Activated naive CD8-positive, alpha-beta T cell treated with anti-CD3 and anti-CD28 coated beads, Interleukin-2, amount 50 U/mL, for 24 hours (primary cell): ENCODE measurements at regions not wholly inside any gene's neighbourhood (a gene's known extent, or its start where the extent isn't known, plus 50 kb on each side); places are given as distances from the start of the nearest gene placed in this dataset.
"Not testable (repeated sequence)": the region's sequence is repeated elsewhere in the genome, so short reads cannot be mapped to it uniquely, and the experiment has no call there.

Source experiments
- ATAC-seq: fragments of 150-1000 bp; cut with Tn5 transposase; one replicate; pipeline ENCODE4 v1.10.0; 2021
- DNase-seq: peaks from one replicate; pipeline ENCODE4 v3.0.0; 2021
- H3K27ac Mint-ChIP-seq: one replicate; pipeline ENCODE4 v1.8.0; 2021; ENCODE audit warnings: mild to moderate bottlenecking, mixed read lengths
- H3K27me3 Mint-ChIP-seq: one replicate; pipeline ENCODE4 v1.8.0; 2021; ENCODE audit warnings: mixed read lengths
- H3K36me3 Mint-ChIP-seq: one replicate; pipeline ENCODE4 v1.8.0; 2021; ENCODE audit warnings: low read depth, mixed read lengths
- H3K4me1 Mint-ChIP-seq: one replicate; pipeline ENCODE4 v1.8.0; 2021; ENCODE audit warnings: mixed read lengths
- H3K4me3 Mint-ChIP-seq: one replicate; pipeline ENCODE4 v1.8.0; 2021; ENCODE audit warnings: mild to moderate bottlenecking, moderate library complexity, mixed read lengths
- H3K9me3 Mint-ChIP-seq: one replicate; pipeline ENCODE4 v1.8.0; 2021; ENCODE audit warnings: mixed read lengths

DNA sequence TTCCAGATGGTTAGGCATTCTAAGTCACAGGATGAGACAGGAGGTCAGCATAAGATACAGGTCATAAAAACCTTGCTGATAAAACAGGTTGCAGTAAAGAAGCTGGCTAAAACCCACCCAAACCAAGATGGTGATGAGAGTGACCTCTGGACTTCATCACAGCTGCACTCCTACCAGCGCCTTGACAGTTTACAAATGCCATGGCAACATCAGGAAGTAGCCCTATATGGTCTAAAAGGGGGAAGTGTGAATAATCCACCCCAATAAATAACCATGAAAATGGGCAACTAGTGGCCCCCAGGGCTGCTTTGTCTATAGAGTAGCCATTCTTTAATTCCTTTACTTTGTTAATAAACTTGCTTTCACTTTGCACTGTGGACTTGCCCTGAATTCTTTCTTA lies 1448.4 kb downstream of the KCNT2 start:
- not testable (repeated sequence) for H3K36me3 Mint-ChIP-seq, H3K4me3 Mint-ChIP-seq, H3K4me1 Mint-ChIP-seq, ATAC-seq, DNase-seq, H3K27me3 Mint-ChIP-seq, H3K27ac Mint-ChIP-seq, H3K9me3 Mint-ChIP-seq

DNA sequence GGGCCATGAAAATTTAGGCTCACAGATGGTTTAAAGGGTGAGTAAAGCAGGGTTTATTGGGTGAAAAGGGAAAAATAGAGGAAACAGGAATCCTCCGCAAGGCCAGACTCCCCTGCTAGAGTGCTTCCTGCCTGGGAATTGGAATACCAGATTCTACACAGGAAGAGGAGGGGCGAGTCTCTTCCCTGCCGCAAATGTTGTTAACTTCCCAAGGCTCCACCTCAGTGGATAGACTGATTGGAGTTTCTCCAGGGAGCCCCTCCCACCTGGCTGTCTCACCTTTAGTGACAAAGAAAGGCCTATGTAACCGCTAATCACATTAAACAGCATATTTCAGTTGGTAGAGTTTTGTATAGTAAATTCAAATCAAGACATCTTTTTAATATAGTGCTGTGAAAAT lies 1450.1 kb downstream of the KCNT2 start:
- no peak for DNase-seq
- H3K36me3 Mint-ChIP-seq = no peaks in the 10 kb centered on the region
- no peaks in the 10 kb centered on the region for H3K9me3 Mint-ChIP-seq
- no peak for ATAC-seq
- H3K4me1 Mint-ChIP-seq = no peaks in the 10 kb centered on the region
- no peaks in the 10 kb centered on the region for H3K27me3 Mint-ChIP-seq
- no peak overlapping the region for H3K27ac Mint-ChIP-seq
- H3K4me3 Mint-ChIP-seq = no peak overlapping the region

DNA sequence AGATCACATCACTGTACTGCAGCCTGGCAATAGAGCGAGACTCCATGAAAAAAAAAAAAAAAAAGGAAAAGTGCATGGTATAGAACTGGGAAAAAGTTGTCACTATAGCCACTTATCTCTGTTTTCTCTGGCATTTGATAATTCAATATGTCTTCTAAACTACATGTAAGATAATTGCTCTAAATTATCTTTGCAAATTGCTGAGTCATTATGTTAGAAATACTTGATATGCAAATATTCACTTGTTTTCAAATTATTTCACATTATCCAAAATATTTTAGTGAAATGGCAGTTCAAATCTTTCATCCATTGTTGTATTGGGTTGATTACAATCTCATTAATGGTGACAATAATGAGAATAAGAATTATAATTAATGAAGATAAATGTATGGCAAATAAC lies 1455.1 kb downstream of the KCNT2 start:
- H3K36me3 Mint-ChIP-seq = no peaks in the 10 kb centered on the region
- DNase-seq = no peak
- no peak for ATAC-seq
- H3K27ac Mint-ChIP-seq = no peak overlapping the region
- H3K4me1 Mint-ChIP-seq = no peaks in the 10 kb centered on the region
- no peaks in the 10 kb centered on the region for H3K27me3 Mint-ChIP-seq
- H3K9me3 Mint-ChIP-seq = no peaks in the 10 kb centered on the region
- H3K4me3 Mint-ChIP-seq = no peak overlapping the region

DNA sequence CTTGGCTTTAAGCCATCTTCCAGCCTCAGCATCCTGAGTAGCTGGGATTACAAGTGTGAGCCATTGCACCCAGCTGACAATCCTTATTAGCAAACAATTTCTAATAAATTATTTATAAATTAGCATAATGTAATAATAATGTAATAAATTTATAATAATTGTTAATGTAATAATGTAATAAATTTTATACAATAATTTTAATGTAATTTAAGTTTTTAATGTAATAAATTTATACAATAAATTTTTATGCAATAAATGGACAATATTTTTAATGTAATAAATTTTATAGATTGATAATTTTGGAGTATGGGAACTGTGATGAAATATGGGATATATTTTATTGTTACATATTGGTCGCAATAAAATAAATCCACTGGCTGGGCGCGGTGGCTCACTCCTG lies 1457.5 kb downstream of the KCNT2 start:
- H3K27ac Mint-ChIP-seq = no peak overlapping the region
- H3K9me3 Mint-ChIP-seq = no peaks in the 10 kb centered on the region
- no peak overlapping the region for H3K4me3 Mint-ChIP-seq
- H3K4me1 Mint-ChIP-seq = no peaks in the 10 kb centered on the region
- DNase-seq = no peak
- no peak for ATAC-seq
- no peaks in the 10 kb centered on the region for H3K36me3 Mint-ChIP-seq
- no peaks in the 10 kb centered on the region for H3K27me3 Mint-ChIP-seq

DNA sequence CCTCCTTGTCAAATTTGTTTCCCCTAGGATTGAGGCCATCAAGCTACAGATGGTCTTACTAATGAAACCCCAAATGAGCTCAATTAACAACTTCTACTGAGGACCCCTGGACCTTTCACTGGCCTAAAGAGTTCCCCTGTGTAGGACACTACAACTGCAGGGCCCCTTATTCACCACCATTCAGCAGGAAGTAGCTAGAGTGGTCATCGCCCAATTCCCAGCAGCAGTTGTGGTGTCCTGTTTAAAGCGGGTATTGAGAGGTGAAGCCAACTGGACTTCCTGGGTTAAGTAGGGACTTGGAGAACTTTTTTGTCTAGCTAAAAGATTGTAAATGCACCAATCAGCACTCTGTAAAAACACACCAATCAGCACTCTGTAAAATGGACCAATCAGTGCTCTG lies 1466.9 kb downstream of the KCNT2 start:
- Mint-ChIP-seq H3K27ac (no peak overlapping the region), H3K27me3 (no peaks in the 10 kb centered on the region), H3K4me1 (no peaks in the 10 kb centered on the region), H3K36me3 (no peaks in the 10 kb centered on the region), H3K4me3 (no peak overlapping the region), H3K9me3 (peaks cover 13% of the 10 kb centered on the region)
- no peak for DNase-seq
- ATAC-seq = no peak

DNA sequence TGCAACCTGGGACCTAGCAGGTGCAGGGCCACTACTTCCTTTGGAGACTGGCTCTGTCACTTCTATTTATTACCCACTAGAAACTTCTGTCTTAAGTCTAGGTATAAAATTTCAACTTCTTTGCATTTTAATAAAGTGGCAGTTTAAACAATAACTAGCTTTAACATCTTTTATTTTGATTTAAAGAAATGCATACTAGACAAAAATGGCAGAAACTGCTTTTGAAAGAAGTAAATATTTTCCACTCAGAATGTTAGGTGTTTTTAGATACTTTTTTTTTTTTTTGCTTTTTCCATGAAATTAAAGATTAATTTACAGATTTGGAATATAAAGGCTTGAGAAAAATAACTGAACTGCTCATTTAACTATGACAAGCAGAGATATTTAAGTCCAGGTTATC lies 1477.6 kb downstream of the KCNT2 start:
- Mint-ChIP-seq H3K4me1 (no peaks in the 10 kb centered on the region), H3K27me3 (no peaks in the 10 kb centered on the region), H3K9me3 (no peaks in the 10 kb centered on the region), H3K36me3 (no peaks in the 10 kb centered on the region), H3K4me3 (no peak overlapping the region), H3K27ac (no peak overlapping the region)
- DNase-seq (no peak), ATAC-seq (no peak)

DNA sequence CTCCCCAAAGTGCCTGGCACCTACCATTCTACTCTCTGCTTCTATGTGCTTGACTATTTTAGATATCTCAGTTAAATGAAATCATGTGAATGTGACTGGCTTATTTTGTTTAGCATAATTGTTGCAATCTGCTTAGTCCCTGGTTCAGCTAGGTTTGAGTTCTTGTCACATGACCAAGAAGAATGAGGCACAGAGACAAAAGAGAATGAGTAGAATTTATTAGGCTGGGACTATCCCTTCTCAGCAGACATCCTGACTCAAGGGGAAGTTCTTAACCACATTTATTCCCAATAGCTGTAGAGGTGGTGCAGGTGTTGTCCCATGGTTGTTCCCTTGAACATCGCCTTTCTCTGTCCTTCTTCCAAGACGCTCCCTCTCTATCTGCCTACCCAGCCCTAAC lies 1485.7 kb downstream of the KCNT2 start:
- no peaks in the 10 kb centered on the region for H3K4me1 Mint-ChIP-seq
- DNase-seq (no peak), ATAC-seq (no peak)
- no peak overlapping the region for H3K27ac Mint-ChIP-seq
- H3K9me3 Mint-ChIP-seq = no peaks in the 10 kb centered on the region
- H3K4me3 Mint-ChIP-seq = no peak overlapping the region
- no peaks in the 10 kb centered on the region for H3K27me3 Mint-ChIP-seq
- no peaks in the 10 kb centered on the region for H3K36me3 Mint-ChIP-seq

DNA sequence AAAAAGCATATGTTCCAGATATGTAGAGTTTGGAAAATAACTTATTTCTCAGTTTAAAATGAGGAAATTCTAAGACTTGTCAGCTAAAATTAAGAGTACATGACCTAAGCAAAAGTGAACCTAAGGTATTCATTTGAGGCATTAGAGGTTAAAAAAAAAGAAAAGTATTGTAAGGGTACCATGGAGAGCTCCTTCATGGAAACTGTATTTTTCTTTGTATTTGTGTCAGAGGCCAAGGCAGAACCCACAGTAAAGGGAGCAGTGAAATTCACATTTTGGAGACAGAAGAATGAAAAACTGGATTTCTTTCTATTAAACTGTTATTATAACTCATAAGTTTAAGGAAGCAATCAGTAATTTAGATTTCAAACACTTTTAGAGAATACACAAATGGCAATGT lies 1494.8 kb downstream of the KCNT2 start:
- Mint-ChIP-seq H3K4me1 (no peaks in the 10 kb centered on the region), H3K36me3 (no peaks in the 10 kb centered on the region), H3K9me3 (no peaks in the 10 kb centered on the region), H3K4me3 (no peak overlapping the region), H3K27me3 (no peaks in the 10 kb centered on the region), H3K27ac (no peak overlapping the region)
- DNase-seq (no peak), ATAC-seq (no peak)

DNA sequence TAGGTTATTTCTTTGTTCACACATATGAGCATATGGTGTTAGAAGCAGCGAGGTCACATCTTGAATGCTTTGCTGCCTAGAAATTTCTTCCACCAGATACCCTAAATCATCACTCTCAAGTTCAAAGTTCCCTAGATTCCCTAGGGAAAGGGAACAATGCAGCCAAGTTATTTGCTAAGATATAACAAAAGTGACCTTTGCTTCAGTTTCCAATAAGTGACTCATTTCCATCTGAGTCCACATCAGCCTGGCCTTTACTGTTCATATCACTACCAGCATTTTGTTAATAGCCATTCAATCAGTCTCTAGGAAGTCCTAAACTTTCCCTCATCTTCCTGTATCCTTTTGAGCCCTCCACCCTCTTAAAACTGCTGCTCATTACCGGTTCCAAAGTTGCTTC lies 1502.5 kb downstream of the KCNT2 start:
- no peaks in the 10 kb centered on the region for H3K27me3 Mint-ChIP-seq
- H3K36me3 Mint-ChIP-seq = no peaks in the 10 kb centered on the region
- H3K9me3 Mint-ChIP-seq = peaks cover 8% of the 10 kb centered on the region
- H3K4me1 Mint-ChIP-seq = no peaks in the 10 kb centered on the region
- no peak overlapping the region for H3K4me3 Mint-ChIP-seq
- H3K27ac Mint-ChIP-seq = no peak overlapping the region
- ATAC-seq (no peak), DNase-seq (no peak)

DNA sequence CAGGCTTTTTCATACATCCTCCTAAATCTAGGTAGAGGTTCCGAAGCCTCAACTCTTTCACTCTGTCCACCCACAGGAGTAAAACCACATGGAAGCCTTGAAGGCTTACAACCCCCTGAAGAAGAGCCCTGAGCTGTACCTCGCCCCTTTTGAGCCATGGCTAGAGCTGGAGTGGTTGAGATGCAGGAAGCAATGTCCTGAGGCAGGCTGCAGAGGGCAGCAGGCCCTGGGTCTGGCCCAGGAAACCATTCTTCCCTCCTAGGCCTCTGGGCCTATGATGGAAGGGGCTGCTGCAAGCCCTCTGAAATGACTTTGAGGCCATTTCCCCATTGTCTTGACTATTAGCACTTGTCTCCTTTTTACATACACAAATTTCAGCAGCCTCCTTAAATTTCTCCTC lies 1503.0 kb downstream of the KCNT2 start:
- Mint-ChIP-seq H3K27ac (no peak overlapping the region), H3K4me3 (no peak overlapping the region), H3K36me3 (no peaks in the 10 kb centered on the region), H3K27me3 (no peaks in the 10 kb centered on the region), H3K4me1 (no peaks in the 10 kb centered on the region), H3K9me3 (peaks cover 8% of the 10 kb centered on the region)
- DNase-seq = no peak
- ATAC-seq = no peak

DNA sequence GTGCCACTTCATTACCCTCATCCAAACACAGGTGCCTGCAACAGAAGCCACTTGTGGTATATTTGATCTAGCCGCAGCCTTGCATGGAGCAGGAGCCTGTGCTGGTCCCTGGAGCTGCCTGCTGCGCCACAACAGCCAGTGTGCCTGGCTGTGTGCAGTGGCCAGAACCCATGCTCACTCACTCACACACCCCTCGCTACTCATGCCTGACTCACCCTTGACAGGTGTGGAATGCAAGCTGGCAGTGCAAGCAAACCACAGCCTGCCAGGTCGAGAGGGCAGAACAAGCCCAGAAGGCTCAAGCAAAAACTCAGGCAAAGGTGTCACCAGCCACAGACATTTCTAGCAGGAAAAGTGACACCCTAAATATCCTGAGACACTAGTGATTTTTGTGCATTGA lies 1510.9 kb downstream of the KCNT2 start:
- Mint-ChIP-seq H3K4me3 (no peak overlapping the region), H3K9me3 (no peaks in the 10 kb centered on the region), H3K27ac (no peak overlapping the region), H3K27me3 (no peaks in the 10 kb centered on the region), H3K36me3 (no peaks in the 10 kb centered on the region), H3K4me1 (no peaks in the 10 kb centered on the region)
- DNase-seq = no peak
- no peak for ATAC-seq

DNA sequence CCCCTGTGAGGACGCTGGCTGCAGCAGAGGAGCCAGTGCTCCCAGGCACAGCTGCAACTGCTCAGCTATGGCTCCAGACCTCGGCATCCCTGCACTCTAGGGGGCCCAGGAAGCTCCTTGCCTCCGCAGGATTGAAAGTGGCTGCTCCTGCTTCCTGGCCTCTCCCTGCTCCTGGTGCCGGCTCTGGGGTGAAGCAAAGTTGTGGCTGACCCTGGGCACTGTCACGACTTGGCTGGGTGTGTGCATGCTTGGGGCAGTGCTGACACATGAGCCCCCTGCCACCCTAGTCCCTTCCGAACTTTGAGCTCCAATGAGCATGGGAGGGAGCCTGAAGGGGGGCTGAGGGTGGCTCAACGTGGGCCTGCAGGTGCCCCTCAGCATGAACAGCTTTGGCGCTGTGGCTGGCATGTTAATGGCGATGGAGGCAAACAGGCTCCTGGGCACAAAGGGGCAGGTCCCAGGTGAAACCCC lies 1512.2 kb downstream of the KCNT2 start:
- Mint-ChIP-seq H3K4me3 (no peak overlapping the region), H3K36me3 (no peaks in the 10 kb centered on the region), H3K9me3 (no peaks in the 10 kb centered on the region), H3K27me3 (no peaks in the 10 kb centered on the region), H3K4me1 (no peaks in the 10 kb centered on the region), H3K27ac (no peak overlapping the region)
- ATAC-seq (no peak), DNase-seq (no peak)

DNA sequence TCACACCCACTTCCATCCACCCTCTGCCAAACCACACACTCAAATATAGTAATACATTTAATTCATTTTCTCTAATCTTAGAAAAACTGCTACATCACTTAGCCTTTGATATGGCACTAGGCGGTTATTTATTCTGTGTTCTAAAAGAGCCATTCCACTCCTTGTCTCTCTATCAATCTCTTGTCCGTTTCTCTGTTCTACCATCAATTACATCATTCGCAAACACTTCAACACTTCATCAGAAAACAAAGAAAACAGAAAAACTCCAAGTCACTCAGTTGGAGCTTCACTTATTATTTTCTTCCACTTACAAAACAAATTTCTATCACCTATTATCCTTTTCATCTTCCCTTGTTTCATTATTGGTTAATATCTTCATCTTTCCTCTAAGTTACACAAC lies 1523.0 kb downstream of the KCNT2 start:
- H3K27ac Mint-ChIP-seq = no peak overlapping the region
- no peaks in the 10 kb centered on the region for H3K9me3 Mint-ChIP-seq
- DNase-seq (no peak), ATAC-seq (no peak)
- H3K27me3 Mint-ChIP-seq = no peaks in the 10 kb centered on the region
- H3K36me3 Mint-ChIP-seq = no peaks in the 10 kb centered on the region
- H3K4me3 Mint-ChIP-seq = no peak overlapping the region
- H3K4me1 Mint-ChIP-seq = no peaks in the 10 kb centered on the region

DNA sequence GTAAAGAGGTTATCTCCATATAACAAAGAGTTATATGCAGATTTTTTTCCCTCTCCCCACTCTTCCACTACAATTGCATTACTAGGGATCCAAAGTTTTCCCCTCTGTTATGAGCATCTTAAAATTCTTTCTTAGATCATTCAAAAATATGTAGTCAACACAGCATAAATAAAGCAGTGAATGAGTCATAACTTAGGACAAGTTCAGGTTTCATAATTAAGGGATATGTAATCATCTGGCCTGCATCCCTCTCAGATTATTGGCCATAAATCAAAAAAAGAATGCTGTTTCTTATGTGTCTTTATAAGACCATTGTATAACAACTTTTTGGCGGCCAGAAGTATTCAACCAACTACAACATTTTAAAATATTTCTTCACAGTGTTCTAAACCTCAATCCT lies 1526.1 kb downstream of the KCNT2 start:
- DNase-seq (no peak), ATAC-seq (no peak)
- Mint-ChIP-seq H3K4me3 (no peak overlapping the region), H3K36me3 (no peaks in the 10 kb centered on the region), H3K4me1 (no peaks in the 10 kb centered on the region), H3K27me3 (no peaks in the 10 kb centered on the region), H3K27ac (no peak overlapping the region), H3K9me3 (no peaks in the 10 kb centered on the region)

DNA sequence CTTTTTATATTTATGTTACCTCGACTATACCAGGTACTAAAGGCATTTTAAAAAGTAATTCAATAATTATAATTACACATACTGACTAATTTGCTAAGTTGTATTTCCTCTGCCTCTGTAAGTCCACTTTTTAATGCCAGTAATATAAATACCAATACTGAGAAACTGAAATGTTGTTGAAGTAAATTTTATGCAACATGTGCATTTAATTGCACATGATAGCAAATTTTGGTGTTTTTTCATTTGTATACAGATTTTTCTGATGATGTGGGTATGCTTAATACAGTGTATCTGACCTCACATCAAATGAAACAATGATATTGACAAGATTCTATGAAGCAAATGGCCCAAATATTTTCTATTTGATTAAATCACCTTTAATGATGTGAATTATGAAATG lies 1531.6 kb downstream of the KCNT2 start:
- Mint-ChIP-seq H3K4me1 (no peaks in the 10 kb centered on the region), H3K9me3 (no peaks in the 10 kb centered on the region), H3K36me3 (no peaks in the 10 kb centered on the region), H3K4me3 (no peak overlapping the region), H3K27me3 (no peaks in the 10 kb centered on the region), H3K27ac (no peak overlapping the region)
- ATAC-seq (no peak), DNase-seq (no peak)

DNA sequence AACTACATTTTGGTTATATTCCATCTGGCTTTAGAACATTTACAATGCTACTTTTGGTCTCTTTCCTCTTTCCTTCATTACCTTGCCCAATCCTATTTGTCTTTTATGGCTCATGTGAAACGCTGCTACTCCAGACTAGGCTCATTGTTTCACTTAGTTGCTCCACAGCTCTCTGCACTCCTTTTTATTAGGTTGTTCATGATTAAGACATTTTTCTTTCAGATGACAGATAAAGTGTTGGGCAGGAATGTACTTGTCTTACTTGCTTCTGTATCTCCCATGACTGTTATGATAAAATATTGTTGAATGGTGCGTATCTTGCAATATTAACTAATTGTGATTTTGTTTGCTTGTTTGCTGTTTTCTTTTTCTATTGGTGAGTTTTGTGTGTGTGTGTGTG lies 1532.3 kb downstream of the KCNT2 start:
- H3K36me3 Mint-ChIP-seq = no peaks in the 10 kb centered on the region
- H3K27ac Mint-ChIP-seq = no peak overlapping the region
- H3K9me3 Mint-ChIP-seq = no peaks in the 10 kb centered on the region
- DNase-seq (no peak), ATAC-seq (no peak)
- no peak overlapping the region for H3K4me3 Mint-ChIP-seq
- no peaks in the 10 kb centered on the region for H3K27me3 Mint-ChIP-seq
- no peaks in the 10 kb centered on the region for H3K4me1 Mint-ChIP-seq
